RKO (cell line): ENCODE measurements at regions not wholly inside any gene's neighbourhood (a gene's known extent, or its start where the extent isn't known, plus 50 kb on each side); places are given as distances from the start of the nearest gene placed in this dataset.
"Not testable (repeated sequence)": the region's sequence is repeated elsewhere in the genome, so short reads cannot be mapped to it uniquely, and the experiment has no call there.

ENCODE experiments used
- DNase-seq: peaks from one replicate; pipeline ENCODE4 v3.0.0-alpha.2; 2016; ENCODE audit warnings: low spot score

GRCh38 chr4:145295547-145295946, 115.2 kb upstream of the OTUD4 start:
- DNase-seq: no peak

DNA sequence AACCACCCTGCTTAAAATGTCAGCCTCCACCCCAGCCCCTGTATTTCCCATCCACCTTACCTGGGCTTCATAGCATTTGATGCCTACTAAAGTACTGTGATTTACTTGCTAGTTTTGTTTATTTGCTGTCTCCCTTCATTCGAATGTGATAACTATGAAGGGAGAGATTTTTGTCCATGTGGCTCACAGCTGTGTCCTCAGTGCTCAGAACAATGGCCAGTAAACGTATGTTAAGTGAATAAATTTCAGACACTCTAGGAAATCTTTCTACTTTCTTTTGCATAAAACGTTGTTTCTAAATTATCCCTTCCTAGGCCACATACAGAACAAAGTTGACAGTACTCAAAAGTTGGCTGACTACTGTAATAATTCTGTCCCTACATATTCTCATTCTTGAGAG, 114.7 kb upstream of the OTUD4 start:
- DNase-seq: no peak

GRCh38 chr4:145293658-145294057, 113.3 kb upstream of the OTUD4 start:
- DNase-seq: no peak

DNA sequence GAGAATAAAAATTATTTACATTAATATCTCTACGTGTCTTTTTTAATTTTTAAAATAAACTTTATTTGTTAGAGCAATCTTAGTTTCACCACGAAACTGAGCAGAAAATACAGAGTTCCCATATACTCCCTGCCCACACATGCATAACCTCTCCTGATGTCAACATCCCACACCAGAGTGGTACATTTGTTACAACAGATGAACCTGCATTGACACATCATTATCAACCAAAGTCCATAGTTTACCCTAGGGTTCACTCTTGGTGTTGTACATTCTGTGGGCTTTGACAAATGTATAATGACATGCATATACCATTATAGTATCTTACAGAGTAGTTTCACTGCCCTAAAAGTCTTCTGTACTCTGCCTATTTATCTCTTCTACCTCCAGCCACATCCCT, 110.6 kb upstream of the OTUD4 start:
- no peak for DNase-seq

DNA sequence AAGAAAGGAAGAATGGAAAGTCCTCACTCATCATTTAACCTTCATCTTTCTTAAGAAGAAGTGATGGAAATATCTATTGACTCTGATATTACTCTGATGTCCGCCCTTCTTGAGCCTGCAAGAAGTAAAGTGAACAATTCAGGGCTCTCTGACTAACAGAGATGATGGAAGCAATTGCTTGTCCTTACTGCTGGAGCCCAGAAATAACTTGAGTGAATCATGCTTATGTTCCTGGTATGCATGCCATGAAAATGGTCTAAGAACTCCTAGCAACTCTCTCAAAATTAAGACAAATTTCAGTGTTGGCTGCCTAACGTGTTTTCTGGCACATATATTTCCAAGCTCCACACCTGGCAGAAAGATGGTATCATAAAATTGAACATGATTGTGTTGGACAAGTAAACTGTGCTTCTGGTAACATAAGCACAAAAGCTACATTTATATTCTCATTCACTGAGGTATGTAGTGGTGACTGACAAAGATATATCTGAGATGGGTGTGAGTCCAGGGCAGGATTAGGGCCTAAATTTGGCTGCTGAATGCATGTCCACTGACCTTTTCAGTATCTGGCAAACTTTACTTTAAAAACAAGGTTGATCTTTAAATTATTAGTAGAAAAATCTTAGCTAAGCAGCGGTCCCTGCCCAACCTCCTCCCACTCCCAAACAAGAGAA, 109.2 kb upstream of the OTUD4 start:
- no peak for DNase-seq

DNA sequence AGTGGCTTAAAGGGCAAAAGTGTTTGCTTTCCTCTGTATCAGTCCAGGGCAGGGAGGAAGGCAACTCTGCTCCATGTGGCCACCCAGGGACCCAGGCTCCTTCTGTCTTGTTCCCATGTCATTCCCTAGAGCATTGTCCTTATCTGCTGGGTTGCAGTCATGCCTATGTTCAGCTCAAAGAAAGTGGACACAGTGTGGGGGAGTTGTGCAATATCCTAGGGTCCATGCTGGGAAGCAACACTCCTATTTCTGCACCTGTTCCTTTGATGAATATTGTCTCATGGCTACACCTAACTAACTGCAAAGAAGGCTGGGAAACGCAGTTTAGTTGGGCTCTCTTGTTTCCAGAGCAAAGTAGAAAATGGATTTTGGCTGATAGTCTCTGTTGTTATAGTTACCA, 107.0 kb upstream of the OTUD4 start:
- DNase-seq: no peak

DNA sequence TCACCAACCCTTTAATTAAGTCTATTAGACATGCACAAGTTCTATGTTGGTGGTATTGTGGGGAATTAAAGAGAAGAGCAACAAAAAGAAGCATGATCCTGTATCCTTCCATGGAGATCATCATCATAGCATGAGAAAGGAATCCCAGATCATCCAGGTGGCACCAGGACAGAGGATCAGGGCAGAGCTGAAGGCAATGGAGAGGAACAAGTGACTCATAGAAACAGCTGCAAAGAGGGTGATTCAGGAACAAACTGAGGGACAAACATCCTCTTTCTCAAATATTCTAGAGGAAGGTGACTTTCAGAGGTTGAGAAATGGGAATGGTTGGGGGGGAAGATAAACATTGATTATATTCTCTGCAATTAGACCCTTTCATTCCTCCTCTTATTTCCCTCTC, 105.5 kb upstream of the OTUD4 start:
- DNase-seq: peak; percentile 64

- DNase-seq: no peak
Observed at GRCh38 chr4:145283909-145284308, 103.5 kb upstream of the OTUD4 start.

DNA sequence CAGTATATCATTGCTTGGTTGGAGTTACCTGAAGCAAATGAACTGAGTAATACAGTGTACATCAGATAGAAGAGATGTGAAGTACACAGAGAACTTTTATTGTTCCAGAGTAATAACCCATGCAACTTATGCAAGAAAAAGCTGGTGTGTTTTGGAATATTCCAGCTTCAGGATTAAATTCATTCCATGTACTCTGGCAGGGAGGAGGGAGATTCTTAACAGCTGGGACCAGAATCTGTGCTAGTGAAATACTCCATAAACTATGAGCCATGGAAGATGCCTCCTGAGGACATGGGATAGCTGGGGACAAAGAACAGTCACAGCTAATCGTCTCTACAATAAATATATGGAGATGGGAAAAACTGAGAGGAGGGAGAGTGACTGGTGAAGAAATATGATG, 101.6 kb upstream of the OTUD4 start:
- no peak for DNase-seq

DNA sequence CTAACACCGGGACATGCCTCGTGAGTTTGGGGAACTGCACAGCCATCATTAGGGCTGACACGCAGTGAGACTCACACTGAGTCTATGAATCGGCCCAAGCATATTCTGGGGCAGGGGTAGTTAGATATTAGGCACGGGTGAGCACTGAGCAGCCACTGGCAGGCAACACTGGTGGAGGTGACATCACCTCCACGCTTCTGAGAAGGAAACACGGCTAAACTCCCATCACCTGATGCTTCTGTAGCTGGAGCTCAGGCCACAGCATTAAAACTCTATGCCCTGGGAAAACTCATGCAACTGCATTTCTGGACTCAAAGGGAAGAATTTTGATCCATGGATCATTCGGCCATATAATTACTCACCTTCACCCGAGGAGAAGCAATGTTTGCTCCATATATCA, 100.8 kb upstream of the OTUD4 start:
- DNase-seq: no peak

DNA sequence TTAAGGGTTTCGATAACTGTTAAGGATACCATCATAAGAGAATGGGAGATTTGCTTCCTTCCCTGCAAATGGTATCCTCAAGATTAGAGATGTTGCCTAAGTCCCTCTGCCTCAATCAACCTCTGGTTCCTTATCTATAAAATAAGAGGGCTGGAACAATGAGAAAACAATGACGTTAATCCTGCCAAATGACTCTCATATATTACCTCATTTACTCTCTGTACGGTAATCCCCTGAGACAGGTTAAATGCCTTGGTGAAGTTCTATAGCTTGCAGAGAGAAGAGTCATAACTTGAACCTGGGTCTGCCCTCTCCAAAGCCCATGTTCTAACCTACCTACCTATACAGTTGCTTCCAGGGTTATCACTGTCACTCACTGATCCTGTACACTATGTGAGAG, 100.2 kb upstream of the OTUD4 start:
- no peak for DNase-seq

DNA sequence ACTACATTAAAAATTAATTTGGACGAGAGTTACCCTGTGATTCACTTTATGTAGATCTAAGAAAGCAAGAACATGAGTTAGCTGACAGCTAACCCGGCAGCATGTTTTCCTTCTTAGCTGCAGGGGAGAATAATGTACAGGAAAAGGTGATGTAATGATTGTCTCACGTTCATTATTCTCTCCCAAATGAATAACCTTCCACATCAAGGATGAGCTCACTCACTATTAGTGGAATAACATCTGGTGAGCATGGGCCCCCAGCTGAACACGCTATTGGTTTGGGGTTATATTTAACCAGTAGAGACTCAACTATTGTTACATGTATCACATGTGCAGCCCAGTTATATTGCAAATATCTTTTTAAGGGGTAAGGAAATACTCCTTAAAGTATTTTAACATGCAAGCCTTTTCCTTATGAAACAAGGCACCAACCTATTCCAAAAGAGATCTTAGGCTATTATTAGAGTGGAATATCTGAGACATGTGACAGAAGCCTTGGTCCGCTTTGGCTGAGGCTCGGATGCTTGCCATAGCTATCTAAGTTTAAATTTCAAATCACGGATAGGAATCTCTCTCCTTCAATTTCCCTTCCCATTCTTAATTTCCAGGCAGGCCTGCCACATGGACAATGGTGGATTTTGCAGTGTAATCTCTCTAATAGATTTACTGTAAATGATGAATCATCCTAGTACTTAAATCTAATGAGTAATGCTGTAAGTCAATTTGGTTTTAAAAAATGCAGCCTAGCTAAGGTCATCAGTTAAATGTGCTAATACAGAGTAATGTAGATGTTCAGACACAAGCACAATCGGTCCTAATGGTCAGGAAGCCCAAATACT, 99.0 kb upstream of the OTUD4 start:
- DNase-seq: peak; percentile 67

GRCh38 chr4:145278341-145279121, 98.1 kb upstream of the OTUD4 start:
- no peak for DNase-seq

GRCh38 chr4:145277011-145277410, 96.6 kb upstream of the OTUD4 start:
- no peak for DNase-seq

DNA sequence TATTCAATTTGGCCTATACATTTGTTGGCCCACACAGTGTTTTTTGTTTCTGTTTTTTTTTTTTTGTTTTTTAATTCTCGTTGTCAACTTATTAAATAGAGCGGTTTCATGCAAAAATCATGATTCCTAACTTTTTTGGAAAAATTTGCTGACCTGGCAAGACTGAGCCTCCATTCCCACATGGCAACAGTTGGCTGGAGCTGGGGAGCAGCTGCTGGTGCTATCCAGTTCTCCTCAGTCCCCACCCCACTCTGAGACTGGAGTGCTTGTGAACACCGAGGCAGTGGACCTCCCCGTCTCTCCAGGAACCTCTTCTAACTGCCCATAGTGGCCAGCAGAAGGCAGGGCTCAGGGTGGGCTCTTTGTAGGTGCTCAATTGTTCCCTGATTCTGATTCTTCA, 95.7 kb upstream of the OTUD4 start:
- DNase-seq: no peak

DNA sequence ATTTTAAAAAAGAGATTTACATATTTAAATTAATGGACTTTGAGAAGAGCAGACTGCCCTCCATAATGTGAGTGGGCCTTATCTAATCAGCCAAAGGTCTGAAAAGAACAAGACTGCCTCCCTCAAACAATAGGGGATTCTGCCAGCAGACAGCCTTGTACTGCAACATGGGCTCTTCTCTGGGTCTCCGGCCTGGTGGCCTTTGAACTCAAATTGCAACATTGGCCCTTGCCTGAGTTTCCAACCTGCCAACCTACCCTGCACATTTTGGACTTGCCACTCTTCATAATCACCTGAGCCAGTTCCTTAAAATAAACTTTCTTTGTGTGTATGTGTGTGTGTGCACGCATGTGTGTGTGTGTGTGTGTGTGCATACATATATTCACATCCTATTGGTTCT, 90.8 kb upstream of the OTUD4 start:
- no peak for DNase-seq

- DNase-seq: no peak
Observed at GRCh38 chr4:145266881-145267280, 86.5 kb upstream of the OTUD4 start.

DNA sequence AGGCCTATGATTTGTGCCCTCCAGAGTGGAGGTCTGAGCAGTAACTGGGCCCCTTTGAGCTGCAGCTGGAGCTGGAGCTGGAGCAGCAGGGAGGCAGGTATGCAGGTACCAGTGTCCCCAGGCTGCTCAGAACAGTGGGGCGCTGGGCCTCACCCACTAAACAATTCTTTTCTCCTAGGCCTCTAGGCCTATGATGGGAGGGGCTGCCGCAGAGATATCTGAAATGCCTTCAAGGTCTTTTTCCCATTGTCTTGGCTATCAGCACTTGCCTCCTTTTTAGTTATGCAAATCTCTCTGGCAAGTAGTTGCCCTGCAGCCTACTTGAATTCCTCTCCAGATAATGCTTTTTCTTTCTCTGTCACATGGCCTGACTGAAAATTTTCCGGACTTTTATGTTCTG, 79.7 kb upstream of the OTUD4 start:
- DNase-seq: no peak

GRCh38 chr4:145255311-145255710, 74.9 kb upstream of the OTUD4 start:
- not testable (repeated sequence) for DNase-seq

DNA sequence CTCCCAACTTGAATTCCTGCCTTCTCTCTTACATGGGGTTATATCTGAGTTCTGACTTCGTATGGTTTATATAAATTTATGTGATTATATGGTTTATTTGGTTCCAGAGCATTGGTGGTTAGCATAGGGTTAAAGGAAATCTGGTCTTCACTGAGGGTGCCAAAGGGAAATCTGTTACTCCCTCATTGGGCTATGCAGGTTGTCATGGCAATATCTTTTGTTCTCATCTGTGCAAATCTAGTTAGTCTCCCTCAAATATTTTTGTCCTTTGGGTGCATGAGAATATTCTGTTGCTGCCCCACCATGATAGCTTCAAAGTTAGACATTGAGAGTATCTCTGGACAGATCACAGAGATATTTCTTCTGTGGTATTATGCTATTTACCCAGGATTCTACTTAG, 71.8 kb upstream of the OTUD4 start:
- no peak for DNase-seq

- no peak for DNase-seq
Observed at GRCh38 chr4:145251391-145251790, 71.0 kb upstream of the OTUD4 start.

DNA sequence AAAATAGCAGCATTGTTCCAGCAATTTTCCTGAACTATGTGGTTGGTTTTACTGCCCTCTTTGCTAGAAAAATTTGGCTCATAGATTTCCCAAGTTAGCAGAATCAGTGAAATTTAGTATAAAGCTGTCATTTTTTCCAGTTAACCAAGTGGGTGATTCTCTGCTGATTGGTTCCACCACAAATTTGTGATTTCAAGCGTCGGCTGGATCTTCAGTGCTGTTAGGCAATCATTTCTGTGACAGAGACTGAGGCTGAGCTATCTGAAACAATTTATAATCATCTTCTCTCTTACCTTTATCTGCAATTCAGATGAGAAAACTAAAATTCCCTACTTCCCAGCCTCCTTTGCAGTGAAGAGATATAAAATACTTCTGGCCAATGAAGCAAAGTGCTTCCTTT, 68.6 kb upstream of the OTUD4 start:
- DNase-seq: no peak

DNA sequence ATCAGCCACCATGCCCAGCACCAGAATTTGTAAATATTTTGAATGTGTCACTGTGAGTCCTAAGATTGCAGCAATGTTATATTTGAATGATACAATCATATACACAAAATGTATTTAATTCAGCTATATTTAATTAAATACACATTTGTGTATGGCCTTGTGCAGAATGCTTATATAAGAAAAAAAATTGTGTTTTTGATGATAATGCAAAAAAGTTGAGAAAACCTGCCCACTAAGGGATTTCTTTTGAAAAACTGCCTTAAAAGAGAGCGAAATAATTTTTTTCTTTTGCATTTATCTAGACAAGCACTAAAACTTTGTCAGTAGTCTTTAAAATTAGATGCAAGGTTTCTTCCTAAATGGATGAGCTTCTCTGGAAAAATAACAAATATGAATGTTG, 68.1 kb upstream of the OTUD4 start:
- no peak for DNase-seq
